PC-9 (cell line): ENCODE measurements at regions not wholly inside any gene's neighbourhood (a gene's known extent, or its start where the extent isn't known, plus 50 kb on each side); places are given as distances from the start of the nearest gene placed in this dataset.

ENCODE experiments used
- BruUV-seq: library from RNA; stranded (reverse); fragments of 400-500 nt; replicated peaks from 2 replicates; lab custom pipeline; 2021; lab: Mats Ljungman, UMichigan
- CTCF ChIA-PET: fragments of 300-600 bp; sonication (Branson Sonifier 250); formaldehyde crosslinking; loops from one replicate; lab custom pipeline; 2022; ENCODE audit warnings: antibody characterized with exemption; lab: Charles Lee
- POLR2A ChIA-PET: fragments of 300-600 bp; sonication (Branson Sonifier 250); formaldehyde crosslinking; loops from one replicate; lab custom pipeline; 2022; ENCODE audit warnings: antibody characterized with exemption; ENCODE audit not compliant: unreplicated experiment; lab: Charles Lee
- DNase-seq, 2 experiments: peaks; one replicate each; pipeline versions ENCODE4 v3.0.0 to v3.0.0-alpha.2; 2015 to 2022; ENCODE audit warnings: mixed read lengths in 1 of 2
- H2AFZ ChIP-seq: fragments of 200-600 bp; sonication (generic); 2 replicates; pipeline ENCODE4 v1.8.1; 2017; ENCODE audit warnings: antibody characterized with exemption
- H3F3A ChIP-seq: fragments of 200-600 bp; sonication (generic); 2 replicates; pipeline ENCODE4 v1.8.1; 2017; ENCODE audit warnings: antibody characterized with exemption, mild to moderate bottlenecking, low read depth; ENCODE audit not compliant: insufficient read depth
- H3K27ac ChIP-seq: fragments of 200-600 bp; sonication (generic); 2 replicates; pipeline ENCODE4 v1.6.1; 2016; ENCODE audit warnings: mixed run types
- H3K27me3 ChIP-seq: fragments of 200-600 bp; sonication (generic); 2 replicates; pipeline ENCODE4 v1.6.1; 2016; ENCODE audit warnings: low read depth, mixed run types; ENCODE audit not compliant: insufficient read depth
- H3K36me3 ChIP-seq: fragments of 200-600 bp; sonication (generic); 2 replicates; pipeline ENCODE4 v1.6.1; 2016; ENCODE audit warnings: low read depth, mixed run types
- H3K4me1 ChIP-seq: fragments of 200-600 bp; sonication (generic); replicated peaks from 2 replicates; pipeline ENCODE4 v1.6.1; 2016; ENCODE audit warnings: mixed run types; ENCODE audit not compliant: insufficient read depth
- H3K4me2 ChIP-seq: fragments of 200-600 bp; sonication (generic); 2 replicates; pipeline ENCODE4 v1.6.1; 2017; ENCODE audit warnings: mixed run types
- H3K4me3 ChIP-seq: fragments of 200-600 bp; sonication (generic); 2 replicates; pipeline ENCODE4 v1.6.1; 2016; ENCODE audit warnings: mixed run types
- H3K79me2 ChIP-seq: fragments of 200-600 bp; sonication (generic); 2 replicates; pipeline ENCODE4 v1.6.1; 2017; ENCODE audit warnings: low read depth, mixed run types
- H3K9me2 ChIP-seq: fragments of 200-600 bp; sonication (generic); 2 replicates; pipeline ENCODE4 v1.8.1; 2017; ENCODE audit warnings: mild to moderate bottlenecking; ENCODE audit not compliant: insufficient read depth
- H3K9me3 ChIP-seq: fragments of 200-600 bp; sonication (generic); 2 replicates; pipeline ENCODE4 v1.8.1; 2016; ENCODE audit warnings: low read depth; ENCODE audit not compliant: insufficient read depth
- H4K20me1 ChIP-seq: fragments of 200-600 bp; sonication (generic); 2 replicates; pipeline ENCODE4 v1.8.1; 2017; ENCODE audit not compliant: insufficient read depth
- EZH2 ChIP-seq: fragments of 200-600 bp; sonication (generic); IDR thresholded peaks from 2 replicates; pipeline ENCODE4 v1.8.0; 2017; ENCODE audit warnings: antibody characterized with exemption, low read depth
- intact Hi-C: fragments of 100-400 bp; cut with micrococcal nuclease; formaldehyde crosslinking; loops from one replicate; pipeline ENCODE4 v1.10.0; 2022; ENCODE audit not compliant: unreplicated experiment
- TF ChIP-seq, protein P1 (sequence below): fragments of 200-600 bp; sonication (generic); conservative IDR thresholded peaks from 2 replicates; pipeline ENCODE4 v1.6.1; 2017; ENCODE audit warnings: mixed run types, antibody characterized with exemption, mild to moderate bottlenecking, moderate library complexity

- Histone ChIP-seq H4K20me1 (no peaks in the 10 kb centered on the region), H3K9me3 (no peaks in the 10 kb centered on the region), H3F3A (no peaks in the 10 kb centered on the region), H3K4me3 (no peak overlapping the region), H3K4me2 (no peak overlapping the region), H3K27me3 (peaks cover 73% of the 10 kb centered on the region), H3K79me2 (no peaks in the 10 kb centered on the region), H3K27ac (no peak overlapping the region), H3K4me1 (no peaks in the 10 kb centered on the region), H2AFZ (no peak overlapping the region), H3K36me3 (no peaks in the 10 kb centered on the region), H3K9me2 (no peaks in the 10 kb centered on the region)
- intact Hi-C loops, result no loop called here
- TF ChIP-seq, protein P1, sequence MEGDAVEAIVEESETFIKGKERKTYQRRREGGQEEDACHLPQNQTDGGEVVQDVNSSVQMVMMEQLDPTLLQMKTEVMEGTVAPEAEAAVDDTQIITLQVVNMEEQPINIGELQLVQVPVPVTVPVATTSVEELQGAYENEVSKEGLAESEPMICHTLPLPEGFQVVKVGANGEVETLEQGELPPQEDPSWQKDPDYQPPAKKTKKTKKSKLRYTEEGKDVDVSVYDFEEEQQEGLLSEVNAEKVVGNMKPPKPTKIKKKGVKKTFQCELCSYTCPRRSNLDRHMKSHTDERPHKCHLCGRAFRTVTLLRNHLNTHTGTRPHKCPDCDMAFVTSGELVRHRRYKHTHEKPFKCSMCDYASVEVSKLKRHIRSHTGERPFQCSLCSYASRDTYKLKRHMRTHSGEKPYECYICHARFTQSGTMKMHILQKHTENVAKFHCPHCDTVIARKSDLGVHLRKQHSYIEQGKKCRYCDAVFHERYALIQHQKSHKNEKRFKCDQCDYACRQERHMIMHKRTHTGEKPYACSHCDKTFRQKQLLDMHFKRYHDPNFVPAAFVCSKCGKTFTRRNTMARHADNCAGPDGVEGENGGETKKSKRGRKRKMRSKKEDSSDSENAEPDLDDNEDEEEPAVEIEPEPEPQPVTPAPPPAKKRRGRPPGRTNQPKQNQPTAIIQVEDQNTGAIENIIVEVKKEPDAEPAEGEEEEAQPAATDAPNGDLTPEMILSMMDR, result no peak
- no peak for TF ChIP-seq EZH2
- POLR2A ChIA-PET, result no interaction called here
- no peak for DNase-seq
- no TSS peak for BruUV-seq
- CTCF ChIA-PET, result no interaction called here
These were observed 91.5 kb upstream of the KCNE2 start for GRCh38 chr21:34272321-34272720.

- no TSS peak for BruUV-seq
- ChIA-PET CTCF (no interaction called here), POLR2A (no interaction called here)
- no peaks in the 10 kb centered on the region for H3K79me2 ChIP-seq
- H3K27me3 ChIP-seq, result peaks cover 83% of the 10 kb centered on the region
- no peaks in the 10 kb centered on the region for H3K36me3 ChIP-seq
- TF ChIP-seq, protein P1, result no peak
- no peak for TF ChIP-seq EZH2
- DNase-seq, result no peak
- H3K9me3 ChIP-seq, result no peaks in the 10 kb centered on the region
- no peaks in the 10 kb centered on the region for H3F3A ChIP-seq
- H3K9me2 ChIP-seq, result no peaks in the 10 kb centered on the region
- intact Hi-C loops, result no loop called here
- no peak overlapping the region for H3K27ac ChIP-seq
- no peaks in the 10 kb centered on the region for H3K4me1 ChIP-seq
- H3K4me3 ChIP-seq, result no peak overlapping the region
- no peak overlapping the region for H3K4me2 ChIP-seq
- no peak overlapping the region for H2AFZ ChIP-seq
- no peaks in the 10 kb centered on the region for H4K20me1 ChIP-seq
These were observed 89.8 kb upstream of the KCNE2 start for GRCh38 chr21:34274001-34274400.

DNA sequence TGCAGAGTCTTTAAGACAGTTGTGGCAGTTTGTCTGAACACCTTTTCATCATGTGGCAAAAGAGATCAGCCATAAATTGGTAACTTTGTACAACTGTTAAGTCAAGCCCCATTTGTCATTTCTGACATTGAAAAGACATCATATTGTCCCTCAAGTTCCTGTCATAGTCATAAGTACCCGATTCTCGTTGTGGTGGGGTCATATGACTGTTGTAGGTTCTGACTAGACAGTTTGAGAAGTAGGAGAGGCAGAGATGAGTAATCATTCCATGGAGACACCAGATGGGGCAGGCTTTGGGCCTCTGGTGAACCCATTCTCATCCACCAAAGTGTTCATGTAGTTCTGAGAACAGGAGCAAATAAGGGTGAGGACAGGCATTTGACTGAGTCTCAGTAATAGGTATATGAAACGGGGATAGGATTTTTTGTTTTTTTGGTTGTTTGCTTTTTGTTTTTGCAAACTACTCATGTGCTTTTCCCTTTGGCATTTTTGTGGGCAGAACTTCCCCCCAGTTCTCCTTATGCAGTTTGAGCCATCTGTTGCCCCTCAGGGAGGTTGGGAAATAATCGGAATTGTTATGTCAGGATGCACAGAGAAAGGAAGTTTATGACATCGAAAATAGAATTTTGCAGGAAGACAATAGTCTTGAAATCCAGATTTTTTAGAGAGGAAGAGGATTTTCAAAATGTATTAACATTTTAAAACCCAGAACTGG is 86.9 kb upstream of the KCNE2 start:
- no peak for DNase-seq

More for the DNA sequence above, 86.9 kb upstream of the KCNE2 start:
- H3K9me3 ChIP-seq, result no peaks in the 10 kb centered on the region
- no peaks in the 10 kb centered on the region for H3K36me3 ChIP-seq
- intact Hi-C loops, result no loop called here
- no peak overlapping the region for H3K4me3 ChIP-seq
- H4K20me1 ChIP-seq, result no peaks in the 10 kb centered on the region
- no peak overlapping the region for H3K27ac ChIP-seq
- TF ChIP-seq, protein P1, result no peak
- no peak for TF ChIP-seq EZH2
- peaks cover 80% of the 10 kb centered on the region for H3K27me3 ChIP-seq
- ChIA-PET POLR2A (no interaction called here), CTCF (no interaction called here)
- no peak overlapping the region for H2AFZ ChIP-seq
- no peaks in the 10 kb centered on the region for H3K79me2 ChIP-seq
- H3K9me2 ChIP-seq, result no peaks in the 10 kb centered on the region
- H3K4me1 ChIP-seq, result no peaks in the 10 kb centered on the region
- BruUV-seq, result no TSS peak
- no peak overlapping the region for H3K4me2 ChIP-seq
- no peaks in the 10 kb centered on the region for H3F3A ChIP-seq
